ENCODE measurements at regions not wholly inside any gene's neighbourhood (a gene's known extent, or its start where the extent isn't known, plus 50 kb on each side); places are given as distances from the start of the nearest gene placed in this dataset.

GRCh38 chr15:26234976-26235767, 372.0 kb upstream of the ATP10A start:
- no peak overlapping the region for H3K4me3 ChIP-seq (ENCODE audit: low read length)
- no peak overlapping the region for H3K4ac ChIP-seq (ENCODE audit: low read depth, low read length)
- H2AK5ac ChIP-seq (ENCODE audit: low read length): no peak overlapping the region
- no peaks in the 10 kb centered on the region for H3K36me3 ChIP-seq (ENCODE audit: control insufficient read depth, insufficient read depth, low read length)
- no peak overlapping the region for H2BK5ac ChIP-seq (ENCODE audit: low read length)
- H2BK120ac ChIP-seq (ENCODE audit: low read depth, low read length): no peak overlapping the region
- H3K56ac ChIP-seq (ENCODE audit: low read length): peak overlapping the region; percentile 49
- H2BK15ac ChIP-seq (replicated peaks; ENCODE audit: low read depth): no peak overlapping the region
- DNase-seq: peak; percentile 51
- H4K8ac ChIP-seq (ENCODE audit: low read depth, low read length): no peak overlapping the region
- no peak overlapping the region for H4K5ac ChIP-seq (ENCODE audit: low read length)
- peak overlapping the region; percentile 25 for H3K27ac ChIP-seq (ENCODE audit: low read depth, low read length)
- H3K4me1 ChIP-seq (ENCODE audit: control insufficient read depth, low read depth, low read length): peaks cover 5% of the 10 kb centered on the region
- H3K18ac ChIP-seq (ENCODE audit: low read length): no peak overlapping the region
- no CpG with 5 or more reads among the region's 15 CpGs for WGBS (ENCODE audit: extremely low coverage, insufficient coverage, low lambda C conversion rate)
- no peak overlapping the region for H3K9ac ChIP-seq (ENCODE audit: low read length)
- peak overlapping the region; percentile 3 for H3K4me2 ChIP-seq (ENCODE audit: low read length)
- H3K23ac ChIP-seq (ENCODE audit: low read length): no peak overlapping the region
- H3K79me1 ChIP-seq (ENCODE audit: low read length): no peaks in the 10 kb centered on the region
- no peaks in the 10 kb centered on the region for H3K79me2 ChIP-seq (ENCODE audit: control insufficient read depth, insufficient read depth, low read length)
- H3K27me3 ChIP-seq (ENCODE audit: insufficient read depth, low read length, poor library complexity): no peaks in the 10 kb centered on the region

GRCh38 chr15:26232691-26233090, 369.6 kb upstream of the ATP10A start:
- H3K9ac ChIP-seq (ENCODE audit: low read length): no peak overlapping the region
- H3K4me3 ChIP-seq (ENCODE audit: low read length): no peak overlapping the region
- H3K27me3 ChIP-seq (ENCODE audit: insufficient read depth, low read length, poor library complexity): no peaks in the 10 kb centered on the region
- no peak overlapping the region for H2BK5ac ChIP-seq (ENCODE audit: low read length)
- no peak overlapping the region for H3K4ac ChIP-seq (ENCODE audit: low read depth, low read length)
- no peak overlapping the region for H2BK120ac ChIP-seq (ENCODE audit: low read depth, low read length)
- H2AK5ac ChIP-seq (ENCODE audit: low read length): no peak overlapping the region
- no peak overlapping the region for H2BK15ac ChIP-seq (replicated peaks; ENCODE audit: low read depth)
- H3K36me3 ChIP-seq (ENCODE audit: control insufficient read depth, insufficient read depth, low read length): no peaks in the 10 kb centered on the region
- no peaks in the 10 kb centered on the region for H3K79me2 ChIP-seq (ENCODE audit: control insufficient read depth, insufficient read depth, low read length)
- H3K4me2 ChIP-seq (ENCODE audit: low read length): no peak overlapping the region
- H4K8ac ChIP-seq (ENCODE audit: low read depth, low read length): no peak overlapping the region
- no peak overlapping the region for H3K23ac ChIP-seq (ENCODE audit: low read length)
- peaks cover 5% of the 10 kb centered on the region for H3K4me1 ChIP-seq (ENCODE audit: control insufficient read depth, low read depth, low read length)
- DNase-seq: no peak
- no peak overlapping the region for H3K56ac ChIP-seq (ENCODE audit: low read length)
- no peaks in the 10 kb centered on the region for H3K79me1 ChIP-seq (ENCODE audit: low read length)
- H3K27ac ChIP-seq (ENCODE audit: low read depth, low read length): no peak overlapping the region
- no peak overlapping the region for H4K5ac ChIP-seq (ENCODE audit: low read length)
- no peak overlapping the region for H3K18ac ChIP-seq (ENCODE audit: low read length)

- H2BK15ac ChIP-seq (replicated peaks; ENCODE audit: low read depth): no peak overlapping the region
- no peak overlapping the region for H3K4me2 ChIP-seq (ENCODE audit: low read length)
- H2BK120ac ChIP-seq (ENCODE audit: low read depth, low read length): no peak overlapping the region
- H3K27me3 ChIP-seq (ENCODE audit: insufficient read depth, low read length, poor library complexity): no peaks in the 10 kb centered on the region
- H3K23ac ChIP-seq (ENCODE audit: low read length): no peak overlapping the region
- H3K79me1 ChIP-seq (ENCODE audit: low read length): no peaks in the 10 kb centered on the region
- H3K36me3 ChIP-seq (ENCODE audit: control insufficient read depth, insufficient read depth, low read length): no peaks in the 10 kb centered on the region
- H3K56ac ChIP-seq (ENCODE audit: low read length): no peak overlapping the region
- no CpG with 5 or more reads among the region's 6 CpGs for WGBS (ENCODE audit: extremely low coverage, insufficient coverage, low lambda C conversion rate)
- no peak overlapping the region for H3K9ac ChIP-seq (ENCODE audit: low read length)
- no peak overlapping the region for H4K8ac ChIP-seq (ENCODE audit: low read depth, low read length)
- H3K4me3 ChIP-seq (ENCODE audit: low read length): no peak overlapping the region
- no peak overlapping the region for H4K5ac ChIP-seq (ENCODE audit: low read length)
- no peak overlapping the region for H3K18ac ChIP-seq (ENCODE audit: low read length)
- peaks cover 5% of the 10 kb centered on the region for H3K4me1 ChIP-seq (ENCODE audit: control insufficient read depth, low read depth, low read length)
- no peak overlapping the region for H3K4ac ChIP-seq (ENCODE audit: low read depth, low read length)
- H3K27ac ChIP-seq (ENCODE audit: low read depth, low read length): no peak overlapping the region
- DNase-seq: no peak
- no peak overlapping the region for H2AK5ac ChIP-seq (ENCODE audit: low read length)
- no peak overlapping the region for H2BK5ac ChIP-seq (ENCODE audit: low read length)
- no peaks in the 10 kb centered on the region for H3K79me2 ChIP-seq (ENCODE audit: control insufficient read depth, insufficient read depth, low read length)
Measured at GRCh38 chr15:26231096-26231495, 368.0 kb upstream of the ATP10A start.

GRCh38 chr15:26224266-26224665, 361.1 kb upstream of the ATP10A start:
- H3K56ac ChIP-seq (ENCODE audit: low read length): no peak overlapping the region
- no peak overlapping the region for H3K9ac ChIP-seq (ENCODE audit: low read length)
- H2AK5ac ChIP-seq (ENCODE audit: low read length): no peak overlapping the region
- H3K23ac ChIP-seq (ENCODE audit: low read length): no peak overlapping the region
- no peaks in the 10 kb centered on the region for H3K4me1 ChIP-seq (ENCODE audit: control insufficient read depth, low read depth, low read length)
- WGBS (ENCODE audit: extremely low coverage, insufficient coverage, low lambda C conversion rate): no CpG with 5 or more reads among the region's 2 CpGs
- no peaks in the 10 kb centered on the region for H3K36me3 ChIP-seq (ENCODE audit: control insufficient read depth, insufficient read depth, low read length)
- no peak overlapping the region for H3K4me2 ChIP-seq (ENCODE audit: low read length)
- H3K18ac ChIP-seq (ENCODE audit: low read length): no peak overlapping the region
- H3K27ac ChIP-seq (ENCODE audit: low read depth, low read length): no peak overlapping the region
- no peaks in the 10 kb centered on the region for H3K27me3 ChIP-seq (ENCODE audit: insufficient read depth, low read length, poor library complexity)
- H2BK120ac ChIP-seq (ENCODE audit: low read depth, low read length): no peak overlapping the region
- no peaks in the 10 kb centered on the region for H3K79me1 ChIP-seq (ENCODE audit: low read length)
- no peak for DNase-seq
- no peak overlapping the region for H3K4me3 ChIP-seq (ENCODE audit: low read length)
- no peaks in the 10 kb centered on the region for H3K79me2 ChIP-seq (ENCODE audit: control insufficient read depth, insufficient read depth, low read length)
- H2BK15ac ChIP-seq (replicated peaks; ENCODE audit: low read depth): no peak overlapping the region
- H3K4ac ChIP-seq (ENCODE audit: low read depth, low read length): no peak overlapping the region
- H2BK5ac ChIP-seq (ENCODE audit: low read length): no peak overlapping the region
- H4K5ac ChIP-seq (ENCODE audit: low read length): no peak overlapping the region
- H4K8ac ChIP-seq (ENCODE audit: low read depth, low read length): no peak overlapping the region

- Histone ChIP-seq H3K56ac (ENCODE audit: low read length) (no peak overlapping the region), H3K4me2 (ENCODE audit: low read length) (no peak overlapping the region), H3K79me1 (ENCODE audit: low read length) (no peaks in the 10 kb centered on the region), H2BK15ac (replicated peaks; ENCODE audit: low read depth) (no peak overlapping the region), H3K4ac (ENCODE audit: low read depth, low read length) (no peak overlapping the region), H3K18ac (ENCODE audit: low read length) (no peak overlapping the region), H2BK5ac (ENCODE audit: low read length) (no peak overlapping the region), H2BK120ac (ENCODE audit: low read depth, low read length) (no peak overlapping the region), H3K4me1 (ENCODE audit: control insufficient read depth, low read depth, low read length) (no peaks in the 10 kb centered on the region), H3K23ac (ENCODE audit: low read length) (no peak overlapping the region), H3K9ac (ENCODE audit: low read length) (no peak overlapping the region), H4K8ac (ENCODE audit: low read depth, low read length) (no peak overlapping the region), H3K27me3 (ENCODE audit: insufficient read depth, low read length, poor library complexity) (no peaks in the 10 kb centered on the region), H3K36me3 (ENCODE audit: control insufficient read depth, insufficient read depth, low read length) (no peaks in the 10 kb centered on the region), H3K27ac (ENCODE audit: low read depth, low read length) (no peak overlapping the region), H4K5ac (ENCODE audit: low read length) (no peak overlapping the region), H2AK5ac (ENCODE audit: low read length) (no peak overlapping the region), H3K79me2 (ENCODE audit: control insufficient read depth, insufficient read depth, low read length) (no peaks in the 10 kb centered on the region), H3K4me3 (ENCODE audit: low read length) (no peak overlapping the region)
- no peak for DNase-seq
- WGBS (ENCODE audit: extremely low coverage, insufficient coverage, low lambda C conversion rate): no CpG with 5 or more reads among the region's 2 CpGs
Measured at GRCh38 chr15:26223720-26224119, 360.6 kb upstream of the ATP10A start.

- Histone ChIP-seq H2AK5ac (ENCODE audit: low read length) (no peak overlapping the region), H3K18ac (ENCODE audit: low read length) (no peak overlapping the region), H3K4me1 (ENCODE audit: control insufficient read depth, low read depth, low read length) (no peaks in the 10 kb centered on the region), H3K27me3 (ENCODE audit: insufficient read depth, low read length, poor library complexity) (no peaks in the 10 kb centered on the region), H3K23ac (ENCODE audit: low read length) (no peak overlapping the region), H3K9ac (ENCODE audit: low read length) (no peak overlapping the region), H2BK120ac (ENCODE audit: low read depth, low read length) (no peak overlapping the region), H2BK5ac (ENCODE audit: low read length) (no peak overlapping the region), H3K56ac (ENCODE audit: low read length) (no peak overlapping the region), H3K4ac (ENCODE audit: low read depth, low read length) (no peak overlapping the region), H4K5ac (ENCODE audit: low read length) (no peak overlapping the region), H2BK15ac (replicated peaks; ENCODE audit: low read depth) (no peak overlapping the region), H3K36me3 (ENCODE audit: control insufficient read depth, insufficient read depth, low read length) (no peaks in the 10 kb centered on the region), H3K27ac (ENCODE audit: low read depth, low read length) (no peak overlapping the region), H3K4me3 (ENCODE audit: low read length) (no peak overlapping the region), H3K79me1 (ENCODE audit: low read length) (no peaks in the 10 kb centered on the region), H3K79me2 (ENCODE audit: control insufficient read depth, insufficient read depth, low read length) (no peaks in the 10 kb centered on the region), H4K8ac (ENCODE audit: low read depth, low read length) (no peak overlapping the region), H3K4me2 (ENCODE audit: low read length) (no peak overlapping the region)
- DNase-seq: peak; percentile 10
- no CpG with 5 or more reads among the region's 3 CpGs for WGBS (ENCODE audit: extremely low coverage, insufficient coverage, low lambda C conversion rate)
Measured at GRCh38 chr15:26222781-26223180, 359.7 kb upstream of the ATP10A start.
